ENCODE measurements at regions not wholly inside any gene's neighbourhood (a gene's known extent, or its start where the extent isn't known, plus 50 kb on each side); places are given as distances from the start of the nearest gene placed in this dataset.

DNA sequence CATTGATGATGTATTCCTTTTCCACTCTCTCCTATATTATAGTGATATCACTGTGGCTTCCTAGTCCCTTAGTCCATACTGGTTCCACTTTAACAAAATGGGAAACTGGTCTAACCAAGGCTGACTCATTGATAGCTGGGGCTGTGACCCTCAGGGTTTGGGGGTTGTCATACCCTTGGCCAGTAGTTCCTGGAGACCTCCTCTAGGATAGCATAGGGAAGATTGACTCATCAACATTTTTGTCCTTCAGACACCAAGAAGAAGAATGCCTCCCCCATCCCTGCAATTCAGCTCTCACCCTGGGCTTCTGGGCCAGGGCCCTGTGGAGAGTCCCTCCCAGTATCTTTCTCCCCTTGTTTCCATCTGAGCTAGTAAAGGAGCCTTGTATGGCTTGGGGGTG lies 68.8 kb upstream of the PRPS1 start:
- Mint-ChIP-seq H3K4me1 (peaks cover 6% of the 10 kb centered on the region), H3K27me3 (ENCODE audit: low read depth) (no peaks in the 10 kb centered on the region), H3K36me3 (ENCODE audit: low read depth) (no peaks in the 10 kb centered on the region), H3K9me3 (peaks cover 6% of the 10 kb centered on the region), H3K27ac (ENCODE audit: unreplicated experiment) (no peak overlapping the region), H3K4me3 (no peak overlapping the region)
- TF ChIP-seq, protein P1, sequence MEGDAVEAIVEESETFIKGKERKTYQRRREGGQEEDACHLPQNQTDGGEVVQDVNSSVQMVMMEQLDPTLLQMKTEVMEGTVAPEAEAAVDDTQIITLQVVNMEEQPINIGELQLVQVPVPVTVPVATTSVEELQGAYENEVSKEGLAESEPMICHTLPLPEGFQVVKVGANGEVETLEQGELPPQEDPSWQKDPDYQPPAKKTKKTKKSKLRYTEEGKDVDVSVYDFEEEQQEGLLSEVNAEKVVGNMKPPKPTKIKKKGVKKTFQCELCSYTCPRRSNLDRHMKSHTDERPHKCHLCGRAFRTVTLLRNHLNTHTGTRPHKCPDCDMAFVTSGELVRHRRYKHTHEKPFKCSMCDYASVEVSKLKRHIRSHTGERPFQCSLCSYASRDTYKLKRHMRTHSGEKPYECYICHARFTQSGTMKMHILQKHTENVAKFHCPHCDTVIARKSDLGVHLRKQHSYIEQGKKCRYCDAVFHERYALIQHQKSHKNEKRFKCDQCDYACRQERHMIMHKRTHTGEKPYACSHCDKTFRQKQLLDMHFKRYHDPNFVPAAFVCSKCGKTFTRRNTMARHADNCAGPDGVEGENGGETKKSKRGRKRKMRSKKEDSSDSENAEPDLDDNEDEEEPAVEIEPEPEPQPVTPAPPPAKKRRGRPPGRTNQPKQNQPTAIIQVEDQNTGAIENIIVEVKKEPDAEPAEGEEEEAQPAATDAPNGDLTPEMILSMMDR (conservative IDR thresholded peaks at IDR 0.05) = no peak
- no peak for DNase-seq (ENCODE audit: low read depth, low spot score)

DNA sequence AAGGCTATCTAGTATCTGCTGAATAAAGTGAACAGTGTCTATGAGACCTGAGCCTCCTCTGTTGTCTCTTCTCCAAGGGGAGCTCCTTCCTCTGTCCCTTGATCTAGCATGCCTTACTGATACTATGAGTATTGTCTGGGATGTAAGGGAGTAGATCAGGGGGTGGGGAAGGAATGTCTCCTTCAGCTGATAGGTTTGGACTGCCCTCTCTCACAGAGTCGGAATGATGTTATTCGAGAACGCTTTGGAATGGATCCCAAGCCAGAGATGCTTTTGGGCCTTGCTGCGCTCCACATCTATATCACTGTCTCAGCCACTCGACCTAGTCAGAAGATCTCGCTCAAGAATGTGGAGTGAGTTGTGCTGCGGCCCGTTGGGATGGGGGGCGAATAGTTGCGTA lies 68.3 kb upstream of the PRPS1 start:
- Mint-ChIP-seq H3K36me3 (ENCODE audit: low read depth) (no peaks in the 10 kb centered on the region), H3K4me1 (peaks cover 6% of the 10 kb centered on the region), H3K9me3 (peaks cover 6% of the 10 kb centered on the region), H3K4me3 (no peak overlapping the region), H3K27me3 (ENCODE audit: low read depth) (no peaks in the 10 kb centered on the region), H3K27ac (ENCODE audit: unreplicated experiment) (no peak overlapping the region)
- DNase-seq (ENCODE audit: low read depth, low spot score) = no peak
- TF ChIP-seq, protein P1 (conservative IDR thresholded peaks at IDR 0.05) = no peak

DNA sequence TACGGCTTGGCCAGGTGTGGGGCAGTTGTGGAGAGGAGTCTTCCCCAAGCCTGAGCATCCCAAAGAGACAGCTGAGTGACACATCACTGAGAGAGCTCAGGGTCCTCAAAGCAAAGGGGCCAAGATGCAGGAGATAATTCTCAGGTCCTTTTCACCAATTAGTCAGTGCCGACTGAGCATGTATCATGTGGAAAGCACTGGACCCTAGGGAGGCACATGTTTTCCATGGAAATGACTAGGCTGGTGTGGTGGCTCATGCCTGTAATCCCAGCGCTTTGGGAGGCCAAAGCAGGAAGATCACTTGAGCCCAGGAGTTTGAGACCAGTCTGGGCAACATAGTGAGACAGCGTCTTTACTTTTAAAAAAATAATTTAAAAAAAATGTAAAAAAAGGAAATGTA lies 67.3 kb upstream of the PRPS1 start:
- no peak for DNase-seq (ENCODE audit: low read depth, low spot score)
- Mint-ChIP-seq H3K36me3 (ENCODE audit: low read depth) (no peaks in the 10 kb centered on the region), H3K4me1 (peaks cover 8% of the 10 kb centered on the region), H3K9me3 (peaks cover 2% of the 10 kb centered on the region), H3K27ac (ENCODE audit: unreplicated experiment) (no peak overlapping the region), H3K4me3 (no peak overlapping the region), H3K27me3 (ENCODE audit: low read depth) (no peaks in the 10 kb centered on the region)
- TF ChIP-seq, protein P1 (conservative IDR thresholded peaks at IDR 0.05) = no peak

DNA sequence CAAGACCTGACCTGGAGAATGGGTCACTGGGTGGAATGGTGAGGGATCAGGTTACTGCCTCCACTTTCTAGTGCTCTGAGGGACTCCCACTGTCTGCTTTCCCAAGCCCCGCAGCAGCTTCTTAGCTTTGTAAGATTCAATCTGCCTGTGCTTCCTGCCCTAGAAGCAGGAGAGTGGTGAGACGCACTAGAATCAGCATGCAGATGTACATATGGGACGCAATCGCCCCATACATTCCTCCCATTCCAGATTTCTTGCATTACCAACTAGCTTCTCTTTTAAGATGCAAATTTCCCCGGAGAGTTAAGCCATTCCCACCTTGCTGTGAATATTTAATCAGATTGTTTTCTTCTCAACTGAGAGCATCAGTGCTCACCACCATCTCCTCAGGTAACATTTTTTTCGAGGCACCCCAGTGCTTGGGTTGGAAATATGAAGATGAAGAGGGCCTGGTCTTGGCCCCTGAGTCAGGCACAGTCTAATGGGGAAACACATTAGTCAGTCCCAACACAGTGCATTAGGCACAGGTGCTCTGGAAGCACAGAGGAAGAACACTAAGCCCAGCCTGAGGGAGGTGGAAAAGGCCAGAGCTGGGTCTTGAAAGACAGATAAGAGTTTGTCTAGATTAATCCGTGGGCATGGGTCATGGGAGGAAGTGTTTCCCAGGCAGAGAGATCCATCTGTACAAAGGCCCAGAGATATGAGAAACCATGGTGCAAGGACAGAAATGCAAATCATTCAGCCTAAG lies 66.7 kb upstream of the PRPS1 start:
- Mint-ChIP-seq H3K27me3 (ENCODE audit: low read depth) (no peaks in the 10 kb centered on the region), H3K9me3 (peaks cover 2% of the 10 kb centered on the region), H3K27ac (ENCODE audit: unreplicated experiment) (no peak overlapping the region), H3K4me3 (no peak overlapping the region), H3K36me3 (ENCODE audit: low read depth) (no peaks in the 10 kb centered on the region), H3K4me1 (peaks cover 14% of the 10 kb centered on the region)
- DNase-seq (ENCODE audit: low read depth, low spot score) = no peak
- TF ChIP-seq, protein P1 (conservative IDR thresholded peaks at IDR 0.05) = no peak

DNA sequence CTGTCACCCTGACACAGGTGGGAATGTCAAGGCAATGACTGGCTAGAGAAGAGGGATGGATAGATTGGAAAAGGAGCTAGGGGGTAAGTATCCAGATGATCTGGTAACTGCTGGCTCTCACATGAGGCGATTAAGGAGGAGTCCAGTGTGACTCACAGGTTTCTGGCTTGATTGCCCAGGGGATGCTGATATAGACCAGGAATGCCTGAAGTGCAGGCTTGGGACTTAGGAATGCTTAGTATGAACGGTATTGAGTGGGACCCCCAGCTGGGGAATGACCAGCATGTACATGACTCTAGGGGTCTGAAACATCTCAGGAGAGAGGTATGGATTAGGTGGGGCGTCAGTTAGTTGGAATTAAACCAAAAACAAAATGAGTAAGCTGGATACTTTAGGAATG lies 65.8 kb upstream of the PRPS1 start:
- Mint-ChIP-seq H3K27ac (ENCODE audit: unreplicated experiment) (no peak overlapping the region), H3K36me3 (ENCODE audit: low read depth) (no peaks in the 10 kb centered on the region), H3K27me3 (ENCODE audit: low read depth) (no peaks in the 10 kb centered on the region), H3K4me1 (peaks cover 18% of the 10 kb centered on the region), H3K9me3 (peaks cover 2% of the 10 kb centered on the region), H3K4me3 (no peak overlapping the region)
- TF ChIP-seq, protein P1 (conservative IDR thresholded peaks at IDR 0.05) = no peak
- DNase-seq (ENCODE audit: low read depth, low spot score) = no peak

Data from neural crest cell (in vitro differentiated cells).